H9 (cell line): ENCODE measurements at regions not wholly inside any gene's neighbourhood (a gene's known extent, or its start where the extent isn't known, plus 50 kb on each side); places are given as distances from the start of the nearest gene placed in this dataset.

Experiments
- DNase-seq: peaks from one replicate; pipeline ENCODE4 v3.0.0-alpha.2; 2017
- H2AFZ ChIP-seq: one replicate; pipeline ENCODE4 v1.6.1; 2013; ENCODE audit warnings: mild to moderate bottlenecking, low read length, control low read depth, moderate library complexity
- H2AK5ac ChIP-seq: 2 replicates; pipeline ENCODE4 v1.6.1; 2013; ENCODE audit warnings: low read length, control low read depth, mixed read lengths; ENCODE audit not compliant: insufficient read length
- H2BK120ac ChIP-seq: one replicate; pipeline ENCODE4 v1.6.1; 2013; ENCODE audit warnings: low read depth, mild to moderate bottlenecking, low read length, control low read depth, inconsistent platforms; ENCODE audit not compliant: poor library complexity, severe bottlenecking
- H2BK12ac ChIP-seq: 2 replicates; pipeline ENCODE4 v1.6.1; 2013; ENCODE audit warnings: low read length, control low read depth, mixed read lengths, low read depth; ENCODE audit not compliant: insufficient read length
- H2BK15ac ChIP-seq: 2 replicates; pipeline ENCODE4 v1.6.1; 2013; ENCODE audit warnings: low read depth, low read length, control low read depth
- H2BK20ac ChIP-seq: one replicate; pipeline ENCODE4 v1.6.1; 2013; ENCODE audit warnings: low read depth, mild to moderate bottlenecking, low read length, control low read depth, inconsistent platforms; ENCODE audit not compliant: poor library complexity, severe bottlenecking
- H2BK5ac ChIP-seq: 2 replicates; pipeline ENCODE4 v1.6.1; 2013; ENCODE audit warnings: low read length, control low read depth, mixed read lengths; ENCODE audit not compliant: insufficient read length
- H3K14ac ChIP-seq: 2 replicates; pipeline ENCODE4 v1.6.1; 2013; ENCODE audit warnings: low read length, control low read depth; ENCODE audit not compliant: insufficient read depth
- H3K18ac ChIP-seq: 2 replicates; pipeline ENCODE4 v1.6.1; 2013; ENCODE audit warnings: low read depth, mild to moderate bottlenecking, mixed read lengths, low read length, control low read depth; ENCODE audit not compliant: insufficient read length
- H3K23ac ChIP-seq: 2 replicates; pipeline ENCODE4 v1.6.1; 2013; ENCODE audit warnings: low read length, control low read depth, mixed read lengths, low read depth; ENCODE audit not compliant: insufficient read length
- H3K23me2 ChIP-seq: 2 replicates; pipeline ENCODE4 v1.6.1; 2013; ENCODE audit warnings: low read depth, mild to moderate bottlenecking, mixed read lengths, low read length, control low read depth; ENCODE audit not compliant: insufficient read length, poor library complexity, severe bottlenecking
- H3K27ac ChIP-seq: 2 replicates; pipeline ENCODE4 v1.5.1; 2013; ENCODE audit warnings: low read length, control low read depth, mixed read lengths, low read depth; ENCODE audit not compliant: insufficient read length
- H3K27me3 ChIP-seq: 2 replicates; pipeline ENCODE4 v1.6.1; 2013; ENCODE audit warnings: low read length, control low read depth, inconsistent platforms; ENCODE audit not compliant: insufficient read depth
- H3K4ac ChIP-seq: 2 replicates; pipeline ENCODE4 v1.6.1; 2013; ENCODE audit warnings: low read depth, mild to moderate bottlenecking, control low read depth, inconsistent platforms, low read length, moderate library complexity
- H3K4me1 ChIP-seq: 2 replicates; pipeline ENCODE4 v1.6.1; 2013; ENCODE audit warnings: low read length, control low read depth, inconsistent platforms; ENCODE audit not compliant: insufficient read depth
- H3K4me2 ChIP-seq: 2 replicates; pipeline ENCODE4 v1.6.1; 2013; ENCODE audit warnings: low read length, control low read depth, mixed read lengths; ENCODE audit not compliant: insufficient read length, insufficient read depth
- H3K56ac ChIP-seq: 2 replicates; pipeline ENCODE4 v1.6.1; 2013; ENCODE audit warnings: low read depth, mild to moderate bottlenecking, mixed read lengths, low read length, control low read depth; ENCODE audit not compliant: insufficient read length
- H3K79me1 ChIP-seq: 2 replicates; pipeline ENCODE4 v1.6.1; 2013; ENCODE audit warnings: low read depth, mild to moderate bottlenecking, moderate library complexity, low read length, control low read depth, inconsistent platforms; ENCODE audit not compliant: insufficient read depth, poor library complexity, severe bottlenecking
- H3K79me2 ChIP-seq: 2 replicates; pipeline ENCODE4 v1.6.1; 2013; ENCODE audit warnings: low read length, control low read depth, inconsistent platforms; ENCODE audit not compliant: insufficient read depth
- H3K9ac ChIP-seq: 2 replicates; pipeline ENCODE4 v1.6.1; 2013; ENCODE audit warnings: low read length, control low read depth, mixed read lengths; ENCODE audit not compliant: insufficient read length; ENCODE audit errors: extremely low read depth
- H3K9me3 ChIP-seq: one replicate; pipeline ENCODE4 v1.6.1; 2013; ENCODE audit warnings: low read depth, low read length, inconsistent platforms; ENCODE audit not compliant: control insufficient read depth
- H3T11ph ChIP-seq: one replicate; pipeline ENCODE4 v1.6.1; 2013; ENCODE audit warnings: mild to moderate bottlenecking, low read length, control low read depth, inconsistent platforms
- H4K20me1 ChIP-seq: one replicate; pipeline ENCODE4 v1.6.1; 2013; ENCODE audit not compliant: control insufficient read depth, insufficient read length, insufficient read depth
- H4K5ac ChIP-seq: 2 replicates; pipeline ENCODE4 v1.6.1; 2013; ENCODE audit warnings: low read depth, mild to moderate bottlenecking, mixed read lengths, low read length, control low read depth; ENCODE audit not compliant: insufficient read length
- H4K8ac ChIP-seq: replicated peaks from 2 replicates; pipeline ENCODE4 v1.6.1; 2013; ENCODE audit warnings: low read length, control low read depth, mixed read lengths, low read depth; ENCODE audit not compliant: insufficient read length
- H4K91ac ChIP-seq: 2 replicates; pipeline ENCODE4 v1.6.1; 2013; ENCODE audit warnings: low read depth, mild to moderate bottlenecking, moderate library complexity, mixed read lengths, low read length, control low read depth; ENCODE audit not compliant: insufficient read length
- H3K27ac Mint-ChIP-seq, 3 experiments: 2 replicates in 2 of 3; 3 replicates in 1 of 3; pipeline ENCODE4 v1.8.0; 2020 to 2021; ENCODE audit warnings: mixed read lengths in 3 of 3, mild to moderate bottlenecking in 1 of 3, moderate library complexity in 1 of 3
- H3K27me3 Mint-ChIP-seq: 2 replicates; pipeline ENCODE4 v1.8.0; 2021; ENCODE audit warnings: low read depth, mild to moderate bottlenecking, moderate library complexity, mixed read lengths
- H3K36me3 Mint-ChIP-seq, 3 experiments: 2 replicates in 2 of 3; 3 replicates in 1 of 3; pipeline ENCODE4 v1.8.0; 2020 to 2021; ENCODE audit warnings: low read depth in 3 of 3, mixed read lengths in 3 of 3; ENCODE audit not compliant: insufficient read depth in 1 of 3
- H3K4me1 Mint-ChIP-seq, 2 experiments: 2 replicates each; pipeline ENCODE4 v1.8.0; 2020; ENCODE audit warnings: mixed read lengths in 2 of 2
- H3K4me3 Mint-ChIP-seq, 2 experiments: 2 replicates in 1 of 2; 3 replicates in 1 of 2; pipeline ENCODE4 v1.8.0; 2020 to 2021; ENCODE audit warnings: mild to moderate bottlenecking in 2 of 2, mixed read lengths in 2 of 2, moderate library complexity in 1 of 2
- H3K9me3 Mint-ChIP-seq, 2 experiments: 2 replicates in 1 of 2; 3 replicates in 1 of 2; pipeline ENCODE4 v1.8.0; 2020; ENCODE audit warnings: mild to moderate bottlenecking in 2 of 2, mixed read lengths in 2 of 2, moderate library complexity in 1 of 2
- CTCF ChIP-seq: fragments of 200-600 bp; sonication (generic); conservative IDR thresholded peaks from 3 replicates; pipeline ENCODE4 v1.8.0; 2021; ENCODE audit warnings: antibody characterized with exemption, mild to moderate bottlenecking
- WGBS: extraction: QIAGEN DNeasy Blood & Tissue Kit; methylation state at CpG from one replicate; pipeline ENCODE4 v1.1.7; 2013; ENCODE audit warnings: missing lambda C conversion rate, low lambda C conversion rate, mixed read lengths; ENCODE audit not compliant: insufficient read length; ENCODE audit errors: extremely low coverage; 5-methylcytosine and 5-hydroxymethylcytosine counted together

GRCh38 chr9:135210676-135211523 lies 123.4 kb downstream of the OLFM1 start:
- no peak for DNase-seq
- no peak overlapping the region for H3K56ac ChIP-seq
- H4K8ac ChIP-seq, result no peak overlapping the region
- H3K27ac ChIP-seq, result no peak overlapping the region
- H4K91ac ChIP-seq, result no peak overlapping the region
- H3K18ac ChIP-seq, result no peak overlapping the region
- H3K27me3 Mint-ChIP-seq, result peaks cover 9% of the 10 kb centered on the region
- H3K4me1 Mint-ChIP-seq, result peaks cover 0 to 15% of the 10 kb centered on the region in 2 experiments; a peak in 3 of 4 replicates
- H3T11ph ChIP-seq, result no peak overlapping the region
- H2BK20ac ChIP-seq, result no peak overlapping the region
- no peak overlapping the region for H3K4me2 ChIP-seq
- no peak overlapping the region for H2BK5ac ChIP-seq
- peaks cover 0 to 5% (median 4%) of the 10 kb centered on the region in 3 experiments; a peak in 4 of 7 replicates for H3K36me3 Mint-ChIP-seq
- no peak overlapping the region for H2BK15ac ChIP-seq
- no peak overlapping the region for H3K23ac ChIP-seq
- no peaks in the 10 kb centered on the region for H3K9me3 ChIP-seq
- H2BK120ac ChIP-seq, result no peak overlapping the region
- no peak overlapping the region for H4K5ac ChIP-seq
- H3K79me1 ChIP-seq, result no peaks in the 10 kb centered on the region
- H3K4me1 ChIP-seq, result no peaks in the 10 kb centered on the region
- H3K14ac ChIP-seq, result no peak overlapping the region
- WGBS, result no CpG with 5 or more reads among the region's 7 CpGs
- no peak overlapping the region for H3K9ac ChIP-seq
- no peaks in the 10 kb centered on the region for H3K79me2 ChIP-seq
- H3K27ac Mint-ChIP-seq, result no peak overlapping the region
- H3K4ac ChIP-seq, result no peak overlapping the region
- peaks cover 7 to 14% of the 10 kb centered on the region in 2 experiments; a peak in 4 of 5 replicates for H3K9me3 Mint-ChIP-seq
- TF ChIP-seq CTCF, result no peak
- no peaks in the 10 kb centered on the region for H3K27me3 ChIP-seq
- no peak overlapping the region for H2BK12ac ChIP-seq
- H4K20me1 ChIP-seq, result no peaks in the 10 kb centered on the region
- H3K4me3 Mint-ChIP-seq, result no peak overlapping the region
- no peak overlapping the region for H2AFZ ChIP-seq
- H3K23me2 ChIP-seq, result no peaks in the 10 kb centered on the region
- H2AK5ac ChIP-seq, result no peak overlapping the region
